ENCODE measurements at regions not wholly inside any gene's neighbourhood (a gene's known extent, or its start where the extent isn't known, plus 50 kb on each side); places are given as distances from the start of the nearest gene placed in this dataset.

DNA sequence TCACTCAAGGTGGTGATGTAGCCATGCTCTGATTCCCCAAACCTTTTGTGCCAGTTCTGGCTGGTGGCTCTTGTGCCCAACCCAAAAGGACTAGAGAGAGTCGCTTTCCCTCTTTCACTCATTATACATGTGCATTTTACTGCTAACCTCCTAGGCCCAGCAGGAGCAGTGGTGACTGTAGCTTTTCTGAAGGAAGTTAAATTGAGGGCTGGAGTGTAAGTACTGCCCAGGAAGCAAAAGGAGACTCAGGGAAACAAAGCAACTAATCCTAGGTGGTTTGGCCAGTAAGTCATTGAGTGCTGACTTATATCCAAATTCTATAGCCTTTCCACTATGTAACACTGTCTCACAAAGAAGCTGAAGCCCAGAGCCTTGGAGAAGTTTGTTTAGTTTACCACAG is 194.4 kb upstream of the ZNF462 start:
- no peak for TF ChIP-seq EZH2 (IDR thresholded peaks at IDR 0.05)
- no peak for TF ChIP-seq POLR2AphosphoS5 (IDR thresholded peaks at IDR 0.05; ENCODE audit: borderline replicate concordance, low read depth, low read length)
- no peak for TF ChIP-seq FOXP2 (optimal IDR thresholded peaks at IDR 0.05; ENCODE audit: control extremely low read depth, extremely low read length, insufficient read depth)

Data from SK-N-MC (cell line).